ENCODE measurements at regions not wholly inside any gene's neighbourhood (a gene's known extent, or its start where the extent isn't known, plus 50 kb on each side); places are given as distances from the start of the nearest gene placed in this dataset.
"Not testable (repeated sequence)": the region's sequence is repeated elsewhere in the genome, so short reads cannot be mapped to it uniquely, and the experiment has no call there.

GRCh38 chr1:217134857-217135568, 411.8 kb upstream of the ESRRG start:
- Histone ChIP-seq H3K27ac (ENCODE audit: low read depth in 1 of 2, low read length in 2 of 2) (no peak overlapping the region), H3K27me3 (ENCODE audit: control insufficient read depth in 4 of 4, insufficient read depth in 4 of 4, low read length in 3 of 4) (peaks cover 8 to 25% (median 13%) of the 10 kb centered on the region in 4 donors), H3K9me3 (ENCODE audit: control insufficient read depth in 4 of 4, low read length in 3 of 4) (no peaks in the 10 kb centered on the region), H3K9ac (ENCODE audit: low read depth in 1 of 2, low read length in 2 of 2) (no peak overlapping the region), H3K4me1 (ENCODE audit: control insufficient read depth in 4 of 4, insufficient read depth in 4 of 4, low read length in 3 of 4) (peaks cover 0 to 29% (median 25%) of the 10 kb centered on the region in 4 donors), H3K36me3 (ENCODE audit: control insufficient read depth in 4 of 4, insufficient read depth in 3 of 4, low read depth in 1 of 4, low read length in 3 of 4) (peaks cover 0 to 3% (median 0%) of the 10 kb centered on the region in 4 donors), H3K4me3 (ENCODE audit: low read depth in 1 of 3, low read length in 3 of 3) (peak overlapping the region in 2 of 3 donors; percentile 54 to 57)
- WGBS: 3% methylated on average over 49 of the region's 49 CpGs
- no peak for DNase-seq (ENCODE audit: low spot score)
- TF ChIP-seq EGR1 (IDR thresholded peaks at IDR 0.05; ENCODE audit: low read depth in 2 of 2) (no peak), NR2F2 (IDR thresholded peaks at IDR 0.05) (no peak), YY1 (IDR thresholded peaks at IDR 0.05) (no peak)
- TF ChIP-seq, protein P1, sequence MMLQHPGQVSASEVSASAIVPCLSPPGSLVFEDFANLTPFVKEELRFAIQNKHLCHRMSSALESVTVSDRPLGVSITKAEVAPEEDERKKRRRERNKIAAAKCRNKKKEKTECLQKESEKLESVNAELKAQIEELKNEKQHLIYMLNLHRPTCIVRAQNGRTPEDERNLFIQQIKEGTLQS (IDR thresholded peaks at IDR 0.05): no peak

- TF ChIP-seq, protein P2, sequence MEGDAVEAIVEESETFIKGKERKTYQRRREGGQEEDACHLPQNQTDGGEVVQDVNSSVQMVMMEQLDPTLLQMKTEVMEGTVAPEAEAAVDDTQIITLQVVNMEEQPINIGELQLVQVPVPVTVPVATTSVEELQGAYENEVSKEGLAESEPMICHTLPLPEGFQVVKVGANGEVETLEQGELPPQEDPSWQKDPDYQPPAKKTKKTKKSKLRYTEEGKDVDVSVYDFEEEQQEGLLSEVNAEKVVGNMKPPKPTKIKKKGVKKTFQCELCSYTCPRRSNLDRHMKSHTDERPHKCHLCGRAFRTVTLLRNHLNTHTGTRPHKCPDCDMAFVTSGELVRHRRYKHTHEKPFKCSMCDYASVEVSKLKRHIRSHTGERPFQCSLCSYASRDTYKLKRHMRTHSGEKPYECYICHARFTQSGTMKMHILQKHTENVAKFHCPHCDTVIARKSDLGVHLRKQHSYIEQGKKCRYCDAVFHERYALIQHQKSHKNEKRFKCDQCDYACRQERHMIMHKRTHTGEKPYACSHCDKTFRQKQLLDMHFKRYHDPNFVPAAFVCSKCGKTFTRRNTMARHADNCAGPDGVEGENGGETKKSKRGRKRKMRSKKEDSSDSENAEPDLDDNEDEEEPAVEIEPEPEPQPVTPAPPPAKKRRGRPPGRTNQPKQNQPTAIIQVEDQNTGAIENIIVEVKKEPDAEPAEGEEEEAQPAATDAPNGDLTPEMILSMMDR (IDR thresholded peaks at IDR 0.05; ENCODE audit: low read depth, low read length, missing input control): no peak
- TF ChIP-seq HNF4G (IDR thresholded peaks at IDR 0.05) (no peak), RXRA (IDR thresholded peaks at IDR 0.05) (no peak)
- no peak overlapping the region for H3K4me3 ChIP-seq (ENCODE audit: low read depth in 1 of 3, low read length in 3 of 3)
- H3K9me3 ChIP-seq (ENCODE audit: control insufficient read depth in 4 of 4, low read length in 3 of 4): no peaks in the 10 kb centered on the region
- H3K36me3 ChIP-seq (ENCODE audit: control insufficient read depth in 4 of 4, insufficient read depth in 3 of 4, low read depth in 1 of 4, low read length in 3 of 4): peaks cover 0 to 3% (median 0%) of the 10 kb centered on the region in 4 donors
- H3K9ac ChIP-seq (ENCODE audit: low read depth in 1 of 2, low read length in 2 of 2): no peak overlapping the region
- H3K27me3 ChIP-seq (ENCODE audit: control insufficient read depth in 4 of 4, insufficient read depth in 4 of 4, low read length in 3 of 4): peaks cover 8 to 25% (median 12%) of the 10 kb centered on the region in 4 donors
- 5% methylated on average over 53 of the region's 53 CpGs for WGBS
- peaks cover 0 to 29% (median 25%) of the 10 kb centered on the region in 4 donors for H3K4me1 ChIP-seq (ENCODE audit: control insufficient read depth in 4 of 4, insufficient read depth in 4 of 4, low read length in 3 of 4)
- H3K27ac ChIP-seq (ENCODE audit: low read depth in 1 of 2, low read length in 2 of 2): no peak overlapping the region
- no peak for DNase-seq (ENCODE audit: low spot score)
Measured at GRCh38 chr1:217133958-217134856, 411.0 kb upstream of the ESRRG start.

DNA sequence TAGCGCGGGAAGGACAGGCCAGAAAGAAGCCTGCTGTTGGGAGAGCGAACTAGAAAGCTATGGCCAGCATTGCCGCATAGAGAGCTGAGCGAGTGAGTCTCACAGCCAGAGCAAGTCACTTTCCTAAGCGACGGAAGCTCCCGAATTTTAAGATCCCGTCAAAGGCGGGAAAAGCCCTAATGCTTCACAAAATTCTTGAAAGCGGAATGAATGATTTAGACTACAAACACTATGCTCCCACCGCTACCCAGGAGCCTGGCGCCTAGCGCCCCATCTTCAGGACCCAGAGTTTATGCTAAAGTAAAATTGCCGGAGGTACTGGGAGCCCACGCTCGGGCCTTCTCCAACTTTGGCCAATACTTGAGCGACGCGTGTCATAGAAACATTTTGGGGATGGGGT, 409.9 kb upstream of the ESRRG start:
- Histone ChIP-seq H3K27me3 (ENCODE audit: control insufficient read depth in 4 of 4, insufficient read depth in 4 of 4, low read length in 3 of 4) (peaks cover 7 to 25% (median 8%) of the 10 kb centered on the region in 4 donors), H3K9me3 (ENCODE audit: control insufficient read depth in 4 of 4, low read length in 3 of 4) (no peaks in the 10 kb centered on the region), H3K4me3 (ENCODE audit: low read depth in 1 of 3, low read length in 3 of 3) (no peak overlapping the region), H3K4me1 (ENCODE audit: control insufficient read depth in 4 of 4, insufficient read depth in 4 of 4, low read length in 3 of 4) (peaks cover 0 to 29% (median 25%) of the 10 kb centered on the region in 4 donors), H3K9ac (ENCODE audit: low read depth in 1 of 2, low read length in 2 of 2) (no peak overlapping the region), H3K36me3 (ENCODE audit: control insufficient read depth in 4 of 4, insufficient read depth in 3 of 4, low read depth in 1 of 4, low read length in 3 of 4) (peaks cover 0 to 1% (median 0%) of the 10 kb centered on the region in 4 donors), H3K27ac (ENCODE audit: low read depth in 1 of 2, low read length in 2 of 2) (no peak overlapping the region)
- no peak for DNase-seq (ENCODE audit: low spot score)
- TF ChIP-seq FOXA1 (IDR thresholded peaks at IDR 0.05): no peak
- 59% methylated on average over 20 of the region's 20 CpGs for WGBS

GRCh38 chr1:217123340-217123739, 400.1 kb upstream of the ESRRG start:
- not testable (repeated sequence) for H3K27me3 ChIP-seq (ENCODE audit: control insufficient read depth in 4 of 4, insufficient read depth in 4 of 4, low read length in 3 of 4); H3K36me3 ChIP-seq (ENCODE audit: control insufficient read depth in 4 of 4, insufficient read depth in 3 of 4, low read depth in 1 of 4, low read length in 3 of 4); DNase-seq (ENCODE audit: low spot score); H3K27ac ChIP-seq (ENCODE audit: low read depth in 1 of 2, low read length in 2 of 2); H3K9ac ChIP-seq (ENCODE audit: low read depth in 1 of 2, low read length in 2 of 2); H3K4me3 ChIP-seq (ENCODE audit: low read depth in 1 of 3, low read length in 3 of 3); H3K9me3 ChIP-seq (ENCODE audit: control insufficient read depth in 4 of 4, low read length in 3 of 4); H3K4me1 ChIP-seq (ENCODE audit: control insufficient read depth in 4 of 4, insufficient read depth in 4 of 4, low read length in 3 of 4)
- WGBS: 83% methylated on average over 1 of the region's 1 CpG
